ENCODE measurements at regions not wholly inside any gene's neighbourhood (a gene's known extent, or its start where the extent isn't known, plus 50 kb on each side); places are given as distances from the start of the nearest gene placed in this dataset.

DNA sequence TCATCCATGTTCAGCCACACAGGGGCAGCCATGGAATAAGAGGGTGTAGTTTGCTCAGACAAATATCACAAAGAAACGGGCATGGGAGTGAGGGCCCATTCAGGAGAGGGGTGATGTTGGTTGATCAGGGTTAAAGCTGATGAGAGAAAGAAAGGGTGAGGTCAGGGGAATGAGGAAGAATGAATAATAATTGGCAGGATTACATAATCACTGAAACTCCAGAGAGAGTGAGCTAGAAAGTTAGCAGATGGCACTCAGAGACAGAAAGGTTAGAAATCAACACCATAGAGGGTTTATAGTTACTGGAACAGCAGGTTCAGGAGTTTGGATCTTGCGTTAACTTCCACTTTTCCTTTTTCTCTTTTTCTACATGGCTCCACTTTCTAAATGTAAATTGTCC, 113.9 kb downstream of the TAF11L14 start:
- TF ChIP-seq, protein P1, sequence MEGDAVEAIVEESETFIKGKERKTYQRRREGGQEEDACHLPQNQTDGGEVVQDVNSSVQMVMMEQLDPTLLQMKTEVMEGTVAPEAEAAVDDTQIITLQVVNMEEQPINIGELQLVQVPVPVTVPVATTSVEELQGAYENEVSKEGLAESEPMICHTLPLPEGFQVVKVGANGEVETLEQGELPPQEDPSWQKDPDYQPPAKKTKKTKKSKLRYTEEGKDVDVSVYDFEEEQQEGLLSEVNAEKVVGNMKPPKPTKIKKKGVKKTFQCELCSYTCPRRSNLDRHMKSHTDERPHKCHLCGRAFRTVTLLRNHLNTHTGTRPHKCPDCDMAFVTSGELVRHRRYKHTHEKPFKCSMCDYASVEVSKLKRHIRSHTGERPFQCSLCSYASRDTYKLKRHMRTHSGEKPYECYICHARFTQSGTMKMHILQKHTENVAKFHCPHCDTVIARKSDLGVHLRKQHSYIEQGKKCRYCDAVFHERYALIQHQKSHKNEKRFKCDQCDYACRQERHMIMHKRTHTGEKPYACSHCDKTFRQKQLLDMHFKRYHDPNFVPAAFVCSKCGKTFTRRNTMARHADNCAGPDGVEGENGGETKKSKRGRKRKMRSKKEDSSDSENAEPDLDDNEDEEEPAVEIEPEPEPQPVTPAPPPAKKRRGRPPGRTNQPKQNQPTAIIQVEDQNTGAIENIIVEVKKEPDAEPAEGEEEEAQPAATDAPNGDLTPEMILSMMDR (IDR thresholded peaks at IDR 0.05): no peak
- TF ChIP-seq POLR2A (IDR thresholded peaks at IDR 0.05): no peak

Measured in body of pancreas (tissue), 4 donors.